RWPE2 (cell line): ENCODE measurements at regions not wholly inside any gene's neighbourhood (a gene's known extent, or its start where the extent isn't known, plus 50 kb on each side); places are given as distances from the start of the nearest gene placed in this dataset.

ENCODE experiments used
- ATAC-seq: fragments of 200-7000 bp; cut with Tn5 transposase; 3 replicates; pipeline ENCODE4 v1.9.1; 2021; ENCODE audit warnings: low read depth
- DNase-seq: peaks from one replicate; pipeline ENCODE4 v3.0.0-alpha.2; 2020; ENCODE audit warnings: low spot score
- H3K27ac ChIP-seq: fragments of 450-650 bp; 2 replicates; pipeline ENCODE4 v1.5.1; 2017; ENCODE audit warnings: mild to moderate bottlenecking; ENCODE audit not compliant: poor library complexity, severe bottlenecking
- H3K27me3 ChIP-seq: fragments of 250-450 bp; sonication (Bioruptor Pico); 2 replicates; pipeline ENCODE4 v1.5.1; 2021; ENCODE audit warnings: mild to moderate bottlenecking, moderate library complexity; ENCODE audit not compliant: insufficient read depth, poor library complexity, severe bottlenecking
- H3K36me3 ChIP-seq: fragments of 250-450 bp; sonication (Bioruptor Pico); 2 replicates; pipeline ENCODE4 v1.5.1; 2020; ENCODE audit warnings: low read depth, mild to moderate bottlenecking, moderate library complexity
- H3K4me1 ChIP-seq: fragments of 250-450 bp; sonication (Bioruptor Pico); 2 replicates; pipeline ENCODE4 v1.5.1; 2021; ENCODE audit warnings: mild to moderate bottlenecking, moderate library complexity; ENCODE audit not compliant: insufficient read depth, poor library complexity, severe bottlenecking
- H3K4me3 ChIP-seq: fragments of 250-450 bp; sonication (Bioruptor Pico); 2 replicates; pipeline ENCODE4 v1.5.1; 2021; ENCODE audit warnings: mild to moderate bottlenecking, moderate library complexity; ENCODE audit not compliant: severe bottlenecking
- H3K9me3 ChIP-seq: fragments of 250-450 bp; sonication (Bioruptor Pico); 2 replicates; pipeline ENCODE4 v1.5.1; 2021; ENCODE audit warnings: mild to moderate bottlenecking, moderate library complexity; ENCODE audit not compliant: severe bottlenecking
- TF ChIP-seq, protein P1 (sequence below): fragments of 450-650 bp; IDR thresholded peaks from one replicate; pipeline ENCODE4 v1.5.1; 2017; ENCODE audit warnings: mild to moderate bottlenecking, moderate library complexity; ENCODE audit not compliant: poor library complexity, severe bottlenecking

DNA sequence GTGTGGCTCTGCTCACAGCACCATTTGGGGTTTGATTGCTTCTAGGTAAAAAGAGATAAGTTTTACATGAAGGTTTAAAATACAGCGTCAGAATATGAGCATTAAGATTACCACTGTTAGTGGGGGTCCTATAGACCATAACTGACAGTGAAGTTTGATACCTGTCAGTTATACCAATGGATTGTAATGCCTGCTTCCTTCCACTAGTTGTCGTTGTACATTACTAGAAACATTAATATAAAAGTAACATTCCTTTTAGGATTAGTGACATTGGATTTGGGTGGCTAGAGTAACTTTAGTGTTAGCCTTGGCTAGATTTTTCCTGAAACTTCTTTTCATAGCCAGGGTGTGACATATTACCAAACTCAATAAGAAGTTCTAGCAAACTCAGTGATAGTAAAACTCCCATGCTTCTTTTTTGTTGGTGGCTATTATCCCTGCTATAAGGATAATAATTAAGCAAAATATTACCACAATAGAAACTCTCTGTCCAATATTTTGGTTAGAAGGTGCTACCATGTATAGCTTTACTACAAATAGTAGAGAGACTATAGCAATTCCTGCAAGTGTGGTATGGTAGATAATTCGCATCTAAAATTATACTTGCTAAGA is 57.1 kb downstream of the FAM181B start:
- Histone ChIP-seq H3K9me3 (no peaks in the 10 kb centered on the region), H3K4me3 (no peak overlapping the region), H3K4me1 (no peaks in the 10 kb centered on the region), H3K27me3 (no peaks in the 10 kb centered on the region), H3K36me3 (no peaks in the 10 kb centered on the region), H3K27ac (no peak overlapping the region)
- no peak for ATAC-seq
- DNase-seq, result no peak
- TF ChIP-seq, protein P1, sequence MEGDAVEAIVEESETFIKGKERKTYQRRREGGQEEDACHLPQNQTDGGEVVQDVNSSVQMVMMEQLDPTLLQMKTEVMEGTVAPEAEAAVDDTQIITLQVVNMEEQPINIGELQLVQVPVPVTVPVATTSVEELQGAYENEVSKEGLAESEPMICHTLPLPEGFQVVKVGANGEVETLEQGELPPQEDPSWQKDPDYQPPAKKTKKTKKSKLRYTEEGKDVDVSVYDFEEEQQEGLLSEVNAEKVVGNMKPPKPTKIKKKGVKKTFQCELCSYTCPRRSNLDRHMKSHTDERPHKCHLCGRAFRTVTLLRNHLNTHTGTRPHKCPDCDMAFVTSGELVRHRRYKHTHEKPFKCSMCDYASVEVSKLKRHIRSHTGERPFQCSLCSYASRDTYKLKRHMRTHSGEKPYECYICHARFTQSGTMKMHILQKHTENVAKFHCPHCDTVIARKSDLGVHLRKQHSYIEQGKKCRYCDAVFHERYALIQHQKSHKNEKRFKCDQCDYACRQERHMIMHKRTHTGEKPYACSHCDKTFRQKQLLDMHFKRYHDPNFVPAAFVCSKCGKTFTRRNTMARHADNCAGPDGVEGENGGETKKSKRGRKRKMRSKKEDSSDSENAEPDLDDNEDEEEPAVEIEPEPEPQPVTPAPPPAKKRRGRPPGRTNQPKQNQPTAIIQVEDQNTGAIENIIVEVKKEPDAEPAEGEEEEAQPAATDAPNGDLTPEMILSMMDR, result peak; percentile 74

DNA sequence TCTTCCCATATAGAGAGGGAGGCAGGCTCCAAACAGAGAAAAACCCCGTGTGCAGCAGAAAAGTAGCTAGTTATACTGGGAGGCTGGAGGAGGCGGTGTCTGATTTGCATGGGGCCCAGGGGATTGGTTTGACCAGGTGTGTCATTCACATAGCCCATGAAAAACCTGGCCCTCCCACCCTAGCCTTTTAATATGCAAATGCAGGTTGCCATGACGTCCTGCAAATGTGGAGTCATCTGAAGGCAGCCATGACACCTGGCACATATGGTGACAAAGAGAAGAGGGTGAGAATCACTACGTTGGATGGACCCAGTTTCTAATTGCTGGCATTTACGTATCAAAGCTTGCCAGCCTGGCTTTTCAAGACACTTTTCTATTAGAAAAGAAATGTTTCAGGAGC is 57.8 kb downstream of the FAM181B start:
- ATAC-seq, result no peak
- Histone ChIP-seq H3K27ac (no peak overlapping the region), H3K27me3 (no peaks in the 10 kb centered on the region), H3K9me3 (no peaks in the 10 kb centered on the region), H3K36me3 (no peaks in the 10 kb centered on the region), H3K4me3 (no peak overlapping the region), H3K4me1 (no peaks in the 10 kb centered on the region)
- TF ChIP-seq, protein P1, result no peak
- no peak for DNase-seq

DNA sequence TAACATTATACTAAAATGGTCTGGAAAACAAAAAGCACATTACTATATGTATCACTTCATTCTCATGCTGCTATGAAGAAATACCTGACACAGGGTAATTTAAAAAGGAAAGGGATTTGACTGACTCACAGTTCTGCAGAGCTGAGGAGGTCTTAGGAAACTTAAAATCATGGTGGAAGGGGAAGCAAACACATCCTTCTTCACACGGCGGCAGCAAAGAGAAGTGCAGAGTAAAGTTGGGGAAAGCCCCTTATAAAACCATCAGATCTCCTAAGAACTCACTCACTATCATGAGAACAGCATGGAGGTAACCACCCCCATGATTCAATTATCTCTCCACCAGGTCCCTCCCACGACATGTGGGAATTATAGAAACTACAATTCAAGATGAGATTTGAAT is 60.0 kb downstream of the FAM181B start:
- Histone ChIP-seq H3K4me3 (no peak overlapping the region), H3K27me3 (no peaks in the 10 kb centered on the region), H3K4me1 (no peaks in the 10 kb centered on the region), H3K36me3 (no peaks in the 10 kb centered on the region), H3K9me3 (no peaks in the 10 kb centered on the region), H3K27ac (no peak overlapping the region)
- no peak for ATAC-seq
- TF ChIP-seq, protein P1, result no peak
- DNase-seq, result no peak

DNA sequence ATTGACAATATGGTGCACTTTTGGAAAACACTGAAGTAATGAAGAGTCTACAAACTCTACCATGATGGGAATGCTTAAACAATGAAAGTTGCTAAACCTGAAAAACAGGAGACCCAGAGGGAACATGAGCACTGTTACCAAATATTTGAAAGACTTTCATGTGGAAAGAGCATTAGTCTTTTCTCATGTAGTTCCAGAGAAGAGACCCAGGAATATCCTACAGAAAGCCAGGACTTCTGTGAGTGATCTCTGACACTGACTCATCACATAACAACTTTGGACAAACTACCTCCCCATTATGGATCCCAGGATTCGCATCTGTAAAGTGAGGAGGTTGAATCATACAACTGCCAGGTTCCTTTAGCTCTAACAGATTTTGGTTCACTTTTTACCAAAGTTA is 62.2 kb downstream of the FAM181B start:
- H3K27ac ChIP-seq, result no peak overlapping the region
- ATAC-seq (peak; percentile 50; the same call in 2 of the 3 replicates), DNase-seq (no peak)
- H3K36me3 ChIP-seq, result no peaks in the 10 kb centered on the region
- TF ChIP-seq, protein P1, result no peak
- no peaks in the 10 kb centered on the region for H3K4me1 ChIP-seq
- H3K27me3 ChIP-seq, result no peaks in the 10 kb centered on the region
- no peaks in the 10 kb centered on the region for H3K9me3 ChIP-seq
- H3K4me3 ChIP-seq, result no peak overlapping the region

DNA sequence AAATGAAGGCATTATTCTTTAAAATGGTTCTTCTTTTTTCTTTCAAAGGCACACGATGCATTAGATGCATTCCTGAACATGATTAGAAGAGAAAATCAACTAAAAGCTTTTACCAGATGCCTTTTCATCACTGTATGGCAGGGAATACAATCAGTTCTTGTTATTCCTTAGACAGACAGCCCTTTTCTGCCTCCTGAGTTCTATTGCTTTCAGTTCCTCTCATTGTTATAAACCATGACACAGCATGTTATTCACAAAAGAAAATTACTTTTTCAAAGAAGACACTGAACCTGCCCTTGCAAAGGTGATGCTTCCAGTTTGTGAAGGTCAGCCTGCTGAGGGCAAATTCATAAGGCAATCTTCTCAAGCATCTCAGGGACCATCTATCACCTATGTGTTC is 70.1 kb downstream of the FAM181B start:
- Histone ChIP-seq H3K36me3 (no peaks in the 10 kb centered on the region), H3K4me3 (no peak overlapping the region)

More for the DNA sequence above, 70.1 kb downstream of the FAM181B start:
- TF ChIP-seq, protein P1, result no peak
- DNase-seq, result no peak
- no peaks in the 10 kb centered on the region for H3K27me3 ChIP-seq
- no peak overlapping the region for H3K27ac ChIP-seq
- no peaks in the 10 kb centered on the region for H3K9me3 ChIP-seq
- no peak for ATAC-seq
- H3K4me1 ChIP-seq, result no peaks in the 10 kb centered on the region
